MM.1S (cell line): ENCODE measurements at regions not wholly inside any gene's neighbourhood (a gene's known extent, or its start where the extent isn't known, plus 50 kb on each side); places are given as distances from the start of the nearest gene placed in this dataset.

Experiments used
- DNase-seq: peaks from one replicate; pipeline ENCODE4 v3.0.0-alpha.2; 2015
- H2AFZ ChIP-seq: fragments of 300-600 bp; sonication (generic); 2 replicates; pipeline ENCODE4 v1.6.0; 2016; ENCODE audit warnings: antibody characterized with exemption, low read length
- H3F3A ChIP-seq: fragments of 300-600 bp; sonication (generic); 2 replicates; pipeline ENCODE4 v1.6.1; 2016; ENCODE audit warnings: mild to moderate bottlenecking, antibody characterized with exemption, low read length, moderate library complexity, mixed read lengths; ENCODE audit not compliant: insufficient read depth
- H3K27ac ChIP-seq: fragments of 300-600 bp; sonication (generic); 2 replicates; pipeline ENCODE4 v1.5.1; 2016; ENCODE audit warnings: mild to moderate bottlenecking, low read length
- H3K27me3 ChIP-seq: fragments of 300-600 bp; sonication (generic); replicated peaks from 2 replicates; pipeline ENCODE4 v1.6.0; 2016; ENCODE audit warnings: low read length; ENCODE audit not compliant: insufficient read depth
- H3K36me3 ChIP-seq: fragments of 300-600 bp; sonication (generic); replicated peaks from 2 replicates; pipeline ENCODE4 v1.6.1; 2016; ENCODE audit warnings: mild to moderate bottlenecking, low read length, mixed read lengths; ENCODE audit not compliant: insufficient read depth
- H3K4me1 ChIP-seq: fragments of 300-600 bp; sonication (generic); 2 replicates; pipeline ENCODE4 v1.6.1; 2016; ENCODE audit warnings: low read length, mixed read lengths
- H3K4me2 ChIP-seq: fragments of 300-600 bp; sonication (generic); 2 replicates; pipeline ENCODE4 v1.6.0; 2016; ENCODE audit warnings: low read depth, low read length
- H3K4me3 ChIP-seq: fragments of 300-600 bp; sonication (generic); 2 replicates; pipeline ENCODE4 v1.5.1; 2016; ENCODE audit warnings: low read length, mixed read lengths
- H3K79me2 ChIP-seq: fragments of 300-600 bp; sonication (generic); 2 replicates; pipeline ENCODE4 v1.6.1; 2016; ENCODE audit warnings: mixed run types, low read length, mixed read lengths
- H3K9ac ChIP-seq: fragments of 300-600 bp; sonication (generic); 2 replicates; pipeline ENCODE4 v1.6.1; 2016; ENCODE audit warnings: low read length, mixed read lengths
- H3K9me2 ChIP-seq: fragments of 300-600 bp; sonication (generic); replicated peaks from 2 replicates; pipeline ENCODE4 v1.6.1; 2016; ENCODE audit warnings: mild to moderate bottlenecking, low read length, mixed read lengths; ENCODE audit not compliant: insufficient read depth
- H3K9me3 ChIP-seq: fragments of 300-600 bp; sonication (generic); replicated peaks from 2 replicates; pipeline ENCODE4 v1.6.1; 2016; ENCODE audit warnings: mild to moderate bottlenecking, low read length, mixed read lengths; ENCODE audit not compliant: insufficient read depth
- H4K20me1 ChIP-seq: fragments of 300-600 bp; sonication (generic); 2 replicates; pipeline ENCODE4 v1.6.1; 2016; ENCODE audit warnings: mild to moderate bottlenecking, low read length, moderate library complexity, mixed read lengths; ENCODE audit not compliant: insufficient read depth
- CTCF ChIP-seq: fragments of 300-600 bp; sonication (generic); IDR thresholded peaks from 2 replicates; pipeline ENCODE4 v1.5.1; 2016; ENCODE audit warnings: antibody characterized with exemption, low read length, mixed read lengths
- EZH2 ChIP-seq: fragments of 300-600 bp; sonication (generic); optimal IDR thresholded peaks from 2 replicates; pipeline ENCODE3; 2017; ENCODE audit warnings: low read depth, mild to moderate bottlenecking, antibody characterized with exemption, low read length, mixed read lengths
- EZH2phosphoT487 ChIP-seq: fragments of 300-600 bp; sonication (generic); IDR thresholded peaks from 2 replicates; pipeline ENCODE4 v1.6.1; 2018; ENCODE audit warnings: antibody characterized with exemption, low read length

- H2AFZ ChIP-seq = no peak overlapping the region
- H3K4me1 ChIP-seq = no peaks in the 10 kb centered on the region
- no peaks in the 10 kb centered on the region for H3K36me3 ChIP-seq
- DNase-seq = no peak
- no peaks in the 10 kb centered on the region for H4K20me1 ChIP-seq
- H3K27ac ChIP-seq = no peak overlapping the region
- no peaks in the 10 kb centered on the region for H3K9me3 ChIP-seq
- H3F3A ChIP-seq = no peaks in the 10 kb centered on the region
- no peaks in the 10 kb centered on the region for H3K9me2 ChIP-seq
- no peaks in the 10 kb centered on the region for H3K27me3 ChIP-seq
- H3K4me2 ChIP-seq = no peak overlapping the region
- H3K4me3 ChIP-seq = no peak overlapping the region
- no peaks in the 10 kb centered on the region for H3K79me2 ChIP-seq
- no peak overlapping the region for H3K9ac ChIP-seq
- TF ChIP-seq CTCF (no peak), EZH2 (no peak), EZH2phosphoT487 (no peak)
Observed at GRCh38 chrX:39288592-39288991, 487.3 kb downstream of the MID1IP1 start.

GRCh38 chrX:39289827-39290226 is 488.6 kb downstream of the MID1IP1 start:
- no peaks in the 10 kb centered on the region for H3K79me2 ChIP-seq

GRCh38 chrX:39293203-39293602 is 491.9 kb downstream of the MID1IP1 start:
- Histone ChIP-seq H3K27ac (no peak overlapping the region), H3K9me2 (no peaks in the 10 kb centered on the region), H3K9ac (no peak overlapping the region), H3K27me3 (no peaks in the 10 kb centered on the region), H3K4me1 (no peaks in the 10 kb centered on the region), H3K79me2 (no peaks in the 10 kb centered on the region), H3K4me3 (no peak overlapping the region), H4K20me1 (no peaks in the 10 kb centered on the region), H3K36me3 (no peaks in the 10 kb centered on the region), H3F3A (no peaks in the 10 kb centered on the region; the same call in 1 of the 2 replicates), H3K4me2 (no peak overlapping the region), H2AFZ (no peak overlapping the region), H3K9me3 (no peaks in the 10 kb centered on the region)
- DNase-seq = no peak
- no peak for TF ChIP-seq EZH2
- TF ChIP-seq EZH2phosphoT487 = no peak
- TF ChIP-seq CTCF = no peak

More at GRCh38 chrX:39289827-39290226, 488.6 kb downstream of the MID1IP1 start:
- TF ChIP-seq EZH2 (no peak), CTCF (no peak), EZH2phosphoT487 (no peak)
- H3K27me3 ChIP-seq = no peaks in the 10 kb centered on the region
- no peak overlapping the region for H2AFZ ChIP-seq
- no peaks in the 10 kb centered on the region for H3K36me3 ChIP-seq
- H3K9ac ChIP-seq = no peak overlapping the region
- H3K27ac ChIP-seq = no peak overlapping the region
- H3K4me1 ChIP-seq = no peaks in the 10 kb centered on the region
- no peak overlapping the region for H3K4me2 ChIP-seq
- no peaks in the 10 kb centered on the region for H3K9me3 ChIP-seq
- no peaks in the 10 kb centered on the region for H4K20me1 ChIP-seq
- no peak for DNase-seq
- H3F3A ChIP-seq = no peaks in the 10 kb centered on the region
- H3K4me3 ChIP-seq = no peak overlapping the region
- no peaks in the 10 kb centered on the region for H3K9me2 ChIP-seq
